K562 (cell line): ENCODE measurements at regions not wholly inside any gene's neighbourhood (a gene's known extent, or its start where the extent isn't known, plus 50 kb on each side); places are given as distances from the start of the nearest gene placed in this dataset.
A peak's percentile ranks its signal among the peaks of the same experiment; 100 is the strongest.

Experiments used
- CHD2 ChIP-seq: IDR thresholded peaks from 2 replicates; pipeline ENCODE4 v1.6.1; 2011; ENCODE audit warnings: low read depth, low read length
- CHD4 ChIP-seq: fragments of 200-600 bp; sonication (generic); IDR thresholded peaks from 3 replicates; pipeline ENCODE4 v1.6.1; 2012; ENCODE audit warnings: low read depth, mild to moderate bottlenecking, mixed read lengths, low read length, inconsistent platforms; ENCODE audit not compliant: insufficient read depth, insufficient replicate concordance, poor library complexity, severe bottlenecking
- CSDE1 ChIP-seq, 2 experiments: fragments of 450-650 bp; IDR thresholded peaks; 2 replicates each; pipeline ENCODE4 v1.6.1; 2016; ENCODE audit warnings: mild to moderate bottlenecking in 1 of 2
- GATAD2A ChIP-seq: fragments of 450-650 bp; IDR thresholded peaks from 2 replicates; pipeline ENCODE4 v1.6.1; 2017
- MTF1 ChIP-seq: fragments of 250-450 bp; sonication (Bioruptor Pico); IDR thresholded peaks from 2 replicates; pipeline ENCODE4 v1.9.0; 2021; ENCODE audit warnings: moderate library complexity, mild to moderate bottlenecking, inconsistent platforms, borderline replicate concordance
- NR2C2 ChIP-seq, 2 experiments: fragments of 200-800 bp in 1 of 2; sonication (Bioruptor generic) in 1 of 2; sonication (generic) in 1 of 2; formaldehyde crosslinking in 1 of 2; IDR thresholded peaks; 2 replicates each; pipeline versions ENCODE4 v1.6.1 to v1.8.0; 2016 to 2022; ENCODE audit warnings: mild to moderate bottlenecking in 1 of 2, missing compliant biosample characterization in 1 of 2, missing genetic modification characterization in 1 of 2, missing genetic modification reagents in 1 of 2
- POLR3A ChIP-seq: IDR thresholded peaks from 2 replicates; pipeline ENCODE4 v1.6.1; 2011; ENCODE audit warnings: borderline replicate concordance, mild to moderate bottlenecking, moderate library complexity; ENCODE audit not compliant: insufficient read length, insufficient read depth; ENCODE audit errors: extremely low read depth
- RREB1 ChIP-seq: fragments of 250-450 bp; sonication (Bioruptor Pico); IDR thresholded peaks from 2 replicates; pipeline ENCODE4 v1.4.0; 2020
- XRCC5 ChIP-seq: fragments of 200-400 bp; formaldehyde crosslinking; IDR thresholded peaks from 2 replicates; pipeline ENCODE4 v1.6.1; 2017; ENCODE audit warnings: low read depth, mild to moderate bottlenecking, low read length
- ZNF197 ChIP-seq: fragments of 200-800 bp; sonication (Bioruptor generic); IDR thresholded peaks from 2 replicates; pipeline ENCODE4 v1.6.1; 2016; ENCODE audit warnings: low read depth, missing genetic modification characterization, missing compliant biosample characterization
- ZNF449 ChIP-seq: fragments of 250-450 bp; sonication (Bioruptor Pico); IDR thresholded peaks from 2 replicates; pipeline ENCODE4 v1.8.0; 2022; ENCODE audit warnings: moderate library complexity, mild to moderate bottlenecking, inconsistent platforms
- ZNF589 ChIP-seq: fragments of 200-800 bp; sonication (Bioruptor generic); IDR thresholded peaks from 2 replicates; pipeline ENCODE4 v1.6.1; 2016; ENCODE audit warnings: low read depth, missing genetic modification characterization, missing compliant biosample characterization
- ZNF766 ChIP-seq: fragments of 200-800 bp; sonication (Bioruptor generic); conservative IDR thresholded peaks from 2 replicates; pipeline ENCODE4 v1.6.1; 2016; ENCODE audit warnings: missing genetic modification characterization, missing compliant biosample characterization
- TF ChIP-seq, protein P1 (sequence below): fragments of 250-450 bp; sonication (Bioruptor Pico); IDR thresholded peaks from 2 replicates; pipeline ENCODE4 v1.5.0; 2022; ENCODE audit warnings: mild to moderate bottlenecking
- TF ChIP-seq, protein P2 (sequence below): fragments of 250-450 bp; sonication (Bioruptor Pico); IDR thresholded peaks from 2 replicates; pipeline ENCODE4 v1.4.0; 2020; ENCODE audit warnings: mild to moderate bottlenecking

GRCh38 chr11:44377914-44378321, 68.0 kb upstream of the ALX4 start (continued):
- no peak for TF ChIP-seq NR2C2 (CRISPR knock-in tag; IDR thresholded peaks at IDR 0.05)
- no peak for TF ChIP-seq NR2C2 (tag; IDR thresholded peaks at IDR 0.05)
- TF ChIP-seq, protein P1, sequence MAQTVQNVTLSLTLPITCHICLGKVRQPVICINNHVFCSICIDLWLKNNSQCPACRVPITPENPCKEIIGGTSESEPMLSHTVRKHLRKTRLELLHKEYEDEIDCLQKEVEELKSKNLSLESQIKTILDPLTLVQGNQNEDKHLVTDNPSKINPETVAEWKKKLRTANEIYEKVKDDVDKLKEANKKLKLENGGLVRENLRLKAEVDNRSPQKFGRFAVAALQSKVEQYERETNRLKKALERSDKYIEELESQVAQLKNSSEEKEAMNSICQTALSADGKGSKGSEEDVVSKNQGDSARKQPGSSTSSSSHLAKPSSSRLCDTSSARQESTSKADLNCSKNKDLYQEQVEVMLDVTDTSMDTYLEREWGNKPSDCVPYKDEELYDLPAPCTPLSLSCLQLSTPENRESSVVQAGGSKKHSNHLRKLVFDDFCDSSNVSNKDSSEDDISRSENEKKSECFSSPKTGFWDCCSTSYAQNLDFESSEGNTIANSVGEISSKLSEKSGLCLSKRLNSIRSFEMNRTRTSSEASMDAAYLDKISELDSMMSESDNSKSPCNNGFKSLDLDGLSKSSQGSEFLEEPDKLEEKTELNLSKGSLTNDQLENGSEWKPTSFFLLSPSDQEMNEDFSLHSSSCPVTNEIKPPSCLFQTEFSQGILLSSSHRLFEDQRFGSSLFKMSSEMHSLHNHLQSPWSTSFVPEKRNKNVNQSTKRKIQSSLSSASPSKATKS (CRISPR knock-in tag) = no peak
- TF ChIP-seq POLR3A = no peak
- no peak for TF ChIP-seq XRCC5
- TF ChIP-seq ZNF197 (CRISPR knock-in tag) = no peak
- no peak for TF ChIP-seq CHD2
- no peak for TF ChIP-seq GATAD2A
- peak; percentile 77 for TF ChIP-seq CHD4
- TF ChIP-seq, protein P2, sequence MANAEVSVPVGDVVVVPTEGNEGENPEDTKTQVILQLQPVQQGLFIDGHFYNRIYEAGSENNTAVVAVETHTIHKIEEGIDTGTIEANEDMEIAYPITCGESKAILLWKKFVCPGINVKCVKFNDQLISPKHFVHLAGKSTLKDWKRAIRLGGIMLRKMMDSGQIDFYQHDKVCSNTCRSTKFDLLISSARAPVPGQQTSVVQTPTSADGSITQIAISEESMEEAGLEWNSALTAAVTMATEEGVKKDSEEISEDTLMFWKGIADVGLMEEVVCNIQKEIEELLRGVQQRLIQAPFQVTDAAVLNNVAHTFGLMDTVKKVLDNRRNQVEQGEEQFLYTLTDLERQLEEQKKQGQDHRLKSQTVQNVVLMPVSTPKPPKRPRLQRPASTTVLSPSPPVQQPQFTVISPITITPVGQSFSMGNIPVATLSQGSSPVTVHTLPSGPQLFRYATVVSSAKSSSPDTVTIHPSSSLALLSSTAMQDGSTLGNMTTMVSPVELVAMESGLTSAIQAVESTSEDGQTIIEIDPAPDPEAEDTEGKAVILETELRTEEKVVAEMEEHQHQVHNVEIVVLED (CRISPR knock-in tag) = 0 out of 2 replicates have a peak, but pooled peaks have one; percentile 14
- TF ChIP-seq RREB1 (CRISPR knock-in tag) = no peak
- no peak for TF ChIP-seq ZNF766 (CRISPR knock-in tag)
- no peak for TF ChIP-seq ZNF449 (CRISPR knock-in tag)
- TF ChIP-seq CSDE1 (IDR thresholded peaks at IDR 0.05) = no peak
- no peak for TF ChIP-seq ZNF589
- TF ChIP-seq MTF1 (CRISPR knock-in tag) = no peak
